Kidney (tissue), 13 donors: ENCODE measurements at regions not wholly inside any gene's neighbourhood (a gene's known extent, or its start where the extent isn't known, plus 50 kb on each side); places are given as distances from the start of the nearest gene placed in this dataset.

Experiments
- DNase-seq, 5 donors: peaks; one replicate each; pipeline ENCODE4 v3.0.0-alpha.2; 2013 to 2020
- FAIRE-seq: peaks from 2 replicates; lab custom pipeline; 2012; peaks lifted over from hg19 to GRCh38; lab: Jason Lieb, UNC
- H3K27ac ChIP-seq, 2 donors: one replicate each; pipeline ENCODE4 v1.7.0; 2013; ENCODE audit warnings: low read depth in 2 of 2, low read length in 2 of 2, inconsistent platforms in 1 of 2
- H3K27me3 ChIP-seq: one replicate; pipeline ENCODE4 v1.7.1; 2013; ENCODE audit warnings: low read length, inconsistent platforms; ENCODE audit not compliant: control insufficient read depth, insufficient read depth
- H3K36me3 ChIP-seq, 3 donors: one replicate each; pipeline versions ENCODE4 v1.7.0 to v1.7.1; 2013; ENCODE audit warnings: low read length in 3 of 3, control low read depth in 1 of 3, inconsistent platforms in 1 of 3; ENCODE audit not compliant: insufficient read depth in 3 of 3, control insufficient read depth in 2 of 3
- H3K4me1 ChIP-seq, 3 donors: one replicate each; pipeline versions ENCODE4 v1.7.0 to v1.7.1; 2013; ENCODE audit warnings: low read length in 3 of 3, inconsistent platforms in 1 of 3, low read depth in 1 of 3; ENCODE audit not compliant: control insufficient read depth in 2 of 3, insufficient read depth in 2 of 3
- H3K4me3 ChIP-seq, 3 donors: one replicate each; pipeline versions ENCODE4 v1.7.0 to v1.8.1; 2013; ENCODE audit warnings: low read length in 3 of 3, control low read depth in 1 of 3, inconsistent platforms in 1 of 3
- H3K9ac ChIP-seq, 3 donors: one replicate each; pipeline versions ENCODE4 v1.7.0 to v1.7.1; 2013; ENCODE audit warnings: low read length in 3 of 3, control low read depth in 1 of 3, inconsistent platforms in 1 of 3
- H3K9me3 ChIP-seq, 3 donors: one replicate each; pipeline versions ENCODE4 v1.7.0 to v1.7.1; 2013; ENCODE audit warnings: low read length in 3 of 3, control low read depth in 1 of 3, inconsistent platforms in 1 of 3; ENCODE audit not compliant: control insufficient read depth in 2 of 3, insufficient read depth in 1 of 3
- CTCF ChIP-seq: IDR thresholded peaks from 3 replicates; pipeline ENCODE4 v1.5.1; 2012; ENCODE audit warnings: mild to moderate bottlenecking, moderate library complexity, borderline replicate concordance; ENCODE audit not compliant: insufficient read depth; ENCODE audit errors: extremely low read depth
- intact Hi-C: fragments of 100-400 bp; cut with DNase I; formaldehyde crosslinking; loops from one replicate; pipeline ENCODE4 v1.11.1; 2022
- donor health status: control.
- donor health status: control.
- donor health status: control.
- donor health status: control.
- donor health status: control.
- donor health status: DM: yes; HTN: yes; CAD: no.
- donor health status: Normal renal cell carcinoma (clear cell type).

- no peaks in the 10 kb centered on the region for H3K27me3 ChIP-seq
- DNase-seq (no peak), FAIRE-seq (no peak)
- H3K9me3 ChIP-seq: no peaks in the 10 kb centered on the region
- H3K36me3 ChIP-seq: no peaks in the 10 kb centered on the region
- H3K27ac ChIP-seq: no peak overlapping the region
- intact Hi-C loops: no loop called here
- no peaks in the 10 kb centered on the region for H3K4me1 ChIP-seq
- no peak overlapping the region for H3K9ac ChIP-seq
- no peak for TF ChIP-seq CTCF
- H3K4me3 ChIP-seq: no peak overlapping the region
Observed at GRCh38 chr1:103365860-103366569, 159.5 kb upstream of the RNPC3 start.

- FAIRE-seq: no peak
- intact Hi-C loops: no loop called here
- no peaks in the 10 kb centered on the region for H3K36me3 ChIP-seq
Observed at GRCh38 chr1:103363008-103363365, 162.5 kb upstream of the RNPC3 start.

GRCh38 chr1:103362348-103363007, 163.0 kb upstream of the RNPC3 start:
- Histone ChIP-seq H3K9ac (no peak overlapping the region), H3K36me3 (no peaks in the 10 kb centered on the region), H3K27ac (no peak overlapping the region), H3K4me1 (no peaks in the 10 kb centered on the region), H3K9me3 (no peaks in the 10 kb centered on the region), H3K4me3 (no peak overlapping the region), H3K27me3 (no peaks in the 10 kb centered on the region)
- FAIRE-seq (no peak), DNase-seq (no peak)
- intact Hi-C loops: no loop called here
- TF ChIP-seq CTCF: no peak

More at GRCh38 chr1:103363008-103363365, 162.5 kb upstream of the RNPC3 start:
- no peak for TF ChIP-seq CTCF
- Histone ChIP-seq H3K27me3 (no peaks in the 10 kb centered on the region), H3K4me3 (no peak overlapping the region), H3K9ac (no peak overlapping the region), H3K27ac (no peak overlapping the region), H3K9me3 (no peaks in the 10 kb centered on the region), H3K4me1 (no peaks in the 10 kb centered on the region)
- DNase-seq: no peak
